ENCODE measurements at regions not wholly inside any gene's neighbourhood (a gene's known extent, or its start where the extent isn't known, plus 50 kb on each side); places are given as distances from the start of the nearest gene placed in this dataset.

DNA sequence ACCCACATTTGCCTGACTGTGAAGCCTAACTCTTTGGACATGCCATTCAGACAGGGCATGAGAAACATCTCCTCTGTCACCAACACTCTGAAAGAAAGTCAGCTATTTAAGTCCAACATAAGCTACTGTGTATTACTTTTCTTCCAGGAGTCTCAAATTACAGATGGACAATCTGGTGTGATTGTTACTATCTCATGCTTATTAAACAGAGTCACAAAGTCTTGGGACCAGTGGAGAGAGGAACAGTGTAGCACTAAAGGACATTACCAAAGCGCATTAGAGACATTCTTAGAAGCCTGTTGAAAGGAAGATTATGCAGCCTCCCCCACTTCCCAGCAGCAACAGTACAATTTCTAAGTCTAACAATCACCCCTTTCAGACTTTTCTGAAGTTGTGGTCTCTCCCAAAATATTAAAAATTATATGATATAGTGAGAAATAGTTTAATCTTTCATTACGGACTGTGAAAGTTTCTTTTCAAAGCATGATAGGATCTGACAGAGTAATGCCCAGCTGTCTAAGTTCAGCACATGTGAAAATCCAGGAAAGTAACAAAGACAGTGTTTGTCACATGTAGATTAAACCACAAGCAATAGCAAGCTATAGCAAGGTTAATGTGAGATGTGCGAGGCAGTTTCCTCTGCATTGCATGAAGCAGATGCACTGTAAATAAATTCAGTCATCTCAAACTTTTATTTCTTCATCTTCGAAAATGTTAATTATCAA is 280.9 kb upstream of the FZD8 start:
- TF ChIP-seq, protein P1, sequence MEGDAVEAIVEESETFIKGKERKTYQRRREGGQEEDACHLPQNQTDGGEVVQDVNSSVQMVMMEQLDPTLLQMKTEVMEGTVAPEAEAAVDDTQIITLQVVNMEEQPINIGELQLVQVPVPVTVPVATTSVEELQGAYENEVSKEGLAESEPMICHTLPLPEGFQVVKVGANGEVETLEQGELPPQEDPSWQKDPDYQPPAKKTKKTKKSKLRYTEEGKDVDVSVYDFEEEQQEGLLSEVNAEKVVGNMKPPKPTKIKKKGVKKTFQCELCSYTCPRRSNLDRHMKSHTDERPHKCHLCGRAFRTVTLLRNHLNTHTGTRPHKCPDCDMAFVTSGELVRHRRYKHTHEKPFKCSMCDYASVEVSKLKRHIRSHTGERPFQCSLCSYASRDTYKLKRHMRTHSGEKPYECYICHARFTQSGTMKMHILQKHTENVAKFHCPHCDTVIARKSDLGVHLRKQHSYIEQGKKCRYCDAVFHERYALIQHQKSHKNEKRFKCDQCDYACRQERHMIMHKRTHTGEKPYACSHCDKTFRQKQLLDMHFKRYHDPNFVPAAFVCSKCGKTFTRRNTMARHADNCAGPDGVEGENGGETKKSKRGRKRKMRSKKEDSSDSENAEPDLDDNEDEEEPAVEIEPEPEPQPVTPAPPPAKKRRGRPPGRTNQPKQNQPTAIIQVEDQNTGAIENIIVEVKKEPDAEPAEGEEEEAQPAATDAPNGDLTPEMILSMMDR (IDR thresholded peaks at IDR 0.05): no peak
- no peak for TF ChIP-seq POLR2A (IDR thresholded peaks at IDR 0.05)
